SK-N-SH (cell line): ENCODE measurements at regions not wholly inside any gene's neighbourhood (a gene's known extent, or its start where the extent isn't known, plus 50 kb on each side); places are given as distances from the start of the nearest gene placed in this dataset.

ENCODE experiments used
- CTCF ChIA-PET: fragments of 300-600, 350-600 bp; formaldehyde crosslinking; extraction: SDS; loops from one replicate; lab custom pipeline; 2021; lab: Yijun Ruan, JAX
- POLR2A ChIA-PET: fragments of 350-600 bp; sonication (Branson Sonifier 250); formaldehyde crosslinking; extraction: SDS; loops from one replicate; lab custom pipeline; 2020; ENCODE audit warnings: antibody characterized with exemption, inconsistent platforms; lab: Yijun Ruan, JAX
- DNase-seq: peaks from one replicate; pipeline ENCODE4 v3.0.0; 2012
- H2AFZ ChIP-seq: fragments of 200-600 bp; sonication (generic); 2 replicates; pipeline ENCODE4 v1.8.1; 2016; ENCODE audit warnings: antibody characterized with exemption, mild to moderate bottlenecking, low read depth
- H3F3A ChIP-seq: fragments of 200-600 bp; sonication (generic); replicated peaks from 2 replicates; pipeline ENCODE3; 2016; ENCODE audit warnings: antibody characterized with exemption, mild to moderate bottlenecking; ENCODE audit not compliant: insufficient read depth
- H3K27ac ChIP-seq, 2 experiments: fragments of 200-500 bp in 1 of 2; fragments of 200-600 bp in 1 of 2; sonication (Bioruptor generic) in 1 of 2; sonication (generic), shearing (Covaris generic) in 1 of 2; 2 replicates each; pipeline versions ENCODE4 v1.5.1 to v1.6.1; 2014 to 2016; ENCODE audit warnings: low read depth in 2 of 2, inconsistent platforms in 1 of 2, low read length in 1 of 2, mild to moderate bottlenecking in 1 of 2, mixed read lengths in 1 of 2
- H3K27me3 ChIP-seq: fragments of 200-600 bp; sonication (generic), shearing (Covaris generic); 2 replicates; pipeline ENCODE4 v1.6.1; 2016; ENCODE audit warnings: mixed run types; ENCODE audit not compliant: insufficient read depth
- H3K36me3 ChIP-seq, 2 experiments: fragments of 200-500 bp in 1 of 2; fragments of 200-600 bp in 1 of 2; sonication (Bioruptor generic) in 1 of 2; sonication (generic) in 1 of 2; replicated peaks in 1 of 2; 2 replicates each; pipeline versions ENCODE3 to v1.5.1; 2014 to 2016; ENCODE audit warnings: low read length in 1 of 2, mild to moderate bottlenecking in 1 of 2; ENCODE audit not compliant: insufficient read depth in 2 of 2, control insufficient read depth in 1 of 2
- H3K4me1 ChIP-seq, 2 experiments: fragments of 200-500 bp in 1 of 2; fragments of 200-600 bp in 1 of 2; sonication (Bioruptor generic) in 1 of 2; sonication (generic), shearing (Covaris generic) in 1 of 2; 2 replicates each; pipeline versions ENCODE4 v1.5.1 to v1.6.1; 2014 to 2016; ENCODE audit warnings: low read depth in 1 of 2, low read length in 1 of 2, mixed run types in 1 of 2; ENCODE audit not compliant: insufficient read depth in 2 of 2, control insufficient read depth in 1 of 2
- H3K4me2 ChIP-seq: fragments of 200-600 bp; sonication (generic), shearing (Covaris generic); 2 replicates; pipeline ENCODE4 v1.6.1; 2017; ENCODE audit warnings: mixed run types
- H3K4me3 ChIP-seq, 2 experiments: fragments of 200-500 bp in 1 of 2; fragments of 200-600 bp in 1 of 2; sonication (Bioruptor generic) in 1 of 2; sonication (generic), shearing (Covaris generic) in 1 of 2; 2 replicates each; pipeline versions ENCODE4 v1.5.1 to v1.8.1; 2014 to 2016; ENCODE audit warnings: low read depth in 2 of 2, inconsistent platforms in 1 of 2, low read length in 1 of 2, mild to moderate bottlenecking in 1 of 2, mixed read lengths in 1 of 2, moderate library complexity in 1 of 2
- H3K79me2 ChIP-seq: fragments of 200-600 bp; sonication (generic); 2 replicates; pipeline ENCODE4 v1.8.1; 2017; ENCODE audit warnings: mild to moderate bottlenecking; ENCODE audit not compliant: insufficient read depth
- H3K9ac ChIP-seq: fragments of 200-600 bp; sonication (generic); 2 replicates; pipeline ENCODE4 v1.6.1; 2017; ENCODE audit warnings: mixed run types
- H3K9me2 ChIP-seq: fragments of 200-600 bp; sonication (generic); 2 replicates; pipeline ENCODE4 v1.6.1; 2017; ENCODE audit warnings: mixed run types
- H3K9me3 ChIP-seq: fragments of 200-600 bp; sonication (generic); 2 replicates; pipeline ENCODE4 v1.6.1; 2017; ENCODE audit warnings: mixed run types, mild to moderate bottlenecking, moderate library complexity
- H4K20me1 ChIP-seq: fragments of 200-600 bp; sonication (generic); 2 replicates; pipeline ENCODE4 v1.6.1; 2017; ENCODE audit warnings: mild to moderate bottlenecking, mixed run types; ENCODE audit not compliant: insufficient read depth
- FOSL2 ChIP-seq: IDR thresholded peaks from 2 replicates; pipeline ENCODE4 v1.4.0; 2012; ENCODE audit warnings: low read depth, mild to moderate bottlenecking, moderate library complexity, borderline replicate concordance
- FOXM1 ChIP-seq: IDR thresholded peaks from 2 replicates; pipeline ENCODE4 v1.4.0; 2012; ENCODE audit warnings: low read depth, mild to moderate bottlenecking
- GATA2 ChIP-seq: sonication (generic); formaldehyde crosslinking; IDR thresholded peaks from 2 replicates; pipeline ENCODE4 v1.5.0; 2020; ENCODE audit warnings: mild to moderate bottlenecking, missing genetic modification reagents
- JUND ChIP-seq: IDR thresholded peaks from 2 replicates; pipeline ENCODE4 v1.4.0; 2012
- MEF2A ChIP-seq: IDR thresholded peaks from 2 replicates; pipeline ENCODE4 v1.4.0; 2012; ENCODE audit warnings: low read depth, borderline replicate concordance
- MXI1 ChIP-seq: IDR thresholded peaks from 2 replicates; pipeline ENCODE4 v1.6.1; 2012; ENCODE audit warnings: mild to moderate bottlenecking, low read depth, low read length, improper control_type of control experiment
- NFIC ChIP-seq: IDR thresholded peaks from 2 replicates; pipeline ENCODE4 v1.4.0; 2012; ENCODE audit warnings: borderline replicate concordance
- PBX3 ChIP-seq: IDR thresholded peaks from 2 replicates; pipeline ENCODE4; 2012
- POLR2AphosphoS5 ChIP-seq: IDR thresholded peaks from 2 replicates; pipeline ENCODE4 v1.6.1; 2012; ENCODE audit warnings: low read depth, low read length
- RCOR1 ChIP-seq: fragments of 150-350 bp; IDR thresholded peaks from 2 replicates; pipeline ENCODE4 v1.6.1; 2017; ENCODE audit warnings: antibody characterized with exemption, low read length
- REST ChIP-seq: IDR thresholded peaks from 2 replicates; pipeline ENCODE4 v1.6.1; 2012; ENCODE audit warnings: mild to moderate bottlenecking, low read depth, low read length, moderate library complexity
- RFX5 ChIP-seq: IDR thresholded peaks from 2 replicates; pipeline ENCODE4 v1.6.1; 2012; ENCODE audit warnings: mild to moderate bottlenecking, improper control_type of control experiment, low read length
- RXRA ChIP-seq: IDR thresholded peaks from 2 replicates; pipeline ENCODE4 v1.4.0; 2012; ENCODE audit warnings: low read depth, mild to moderate bottlenecking, borderline replicate concordance
- SMC3 ChIP-seq: IDR thresholded peaks from 2 replicates; pipeline ENCODE4 v1.6.1; 2012; ENCODE audit warnings: low read depth, low read length, improper control_type of control experiment
- TAF1 ChIP-seq: IDR thresholded peaks from 2 replicates; pipeline ENCODE4 v1.6.1; 2012; ENCODE audit warnings: low read depth, mild to moderate bottlenecking, low read length, moderate library complexity, borderline replicate concordance
- TCF12 ChIP-seq: IDR thresholded peaks from 2 replicates; pipeline ENCODE4 v1.4.0; 2012
- USF2 ChIP-seq: fragments of 150-350 bp; IDR thresholded peaks from 2 replicates; pipeline ENCODE4 v1.6.1; 2017; ENCODE audit warnings: antibody characterized with exemption, low read length, low read depth, borderline replicate concordance
- YY1 ChIP-seq: IDR thresholded peaks from 2 replicates; pipeline ENCODE4 v1.4.0; 2012; ENCODE audit warnings: low read depth, mild to moderate bottlenecking
- ZBTB33 ChIP-seq: IDR thresholded peaks from 2 replicates; pipeline ENCODE4 v1.4.0; 2012; ENCODE audit warnings: low read depth, borderline replicate concordance
- WGBS: methylation state at CpG from one replicate; pipeline ENCODE4 v1.1.6; 2017; ENCODE audit warnings: low lambda C conversion rate; 5-methylcytosine and 5-hydroxymethylcytosine counted together
- TF ChIP-seq, protein P1 (sequence below): fragments of 150-350 bp; IDR thresholded peaks from 2 replicates; pipeline ENCODE4 v1.6.1; 2016; ENCODE audit warnings: mild to moderate bottlenecking, low read depth, low read length

GRCh38 chr14:95392841-95393240 lies 73.1 kb upstream of the CLMN start:
- H3K4me3 ChIP-seq: no peak overlapping the region
- H3K27me3 ChIP-seq: no peaks in the 10 kb centered on the region
- H3K9me3 ChIP-seq: no peaks in the 10 kb centered on the region
- H2AFZ ChIP-seq: no peak overlapping the region
- H3F3A ChIP-seq: no peaks in the 10 kb centered on the region
- H3K9me2 ChIP-seq: no peaks in the 10 kb centered on the region
- no peak overlapping the region for H3K27ac ChIP-seq
- CTCF ChIA-PET: interaction anchor here (1.9 kb wide), 1 partner anchor 14 kb away, joined by 7 read pairs; no protein-coding TSS in a partner anchor
- H3K4me1 ChIP-seq: peaks cover 0 to 21% of the 10 kb centered on the region in 2 experiments; a peak in 1 of 4 replicates
- no peaks in the 10 kb centered on the region for H4K20me1 ChIP-seq
- TF ChIP-seq JUND (no peak), MEF2A (no peak), RFX5 (no peak), POLR2AphosphoS5 (no peak), RXRA (no peak), SMC3 (no peak)
- TF ChIP-seq, all 33 proteins: peak for 0
- Histone ChIP-seq H3K9ac (no peak overlapping the region), H3K79me2 (no peaks in the 10 kb centered on the region), H3K4me2 (no peak overlapping the region), H3K36me3 (no peaks in the 10 kb centered on the region)
- WGBS: 52% methylated on average over 5 of the region's 5 CpGs
- DNase-seq: no peak
- POLR2A ChIA-PET: no interaction called here

DNA sequence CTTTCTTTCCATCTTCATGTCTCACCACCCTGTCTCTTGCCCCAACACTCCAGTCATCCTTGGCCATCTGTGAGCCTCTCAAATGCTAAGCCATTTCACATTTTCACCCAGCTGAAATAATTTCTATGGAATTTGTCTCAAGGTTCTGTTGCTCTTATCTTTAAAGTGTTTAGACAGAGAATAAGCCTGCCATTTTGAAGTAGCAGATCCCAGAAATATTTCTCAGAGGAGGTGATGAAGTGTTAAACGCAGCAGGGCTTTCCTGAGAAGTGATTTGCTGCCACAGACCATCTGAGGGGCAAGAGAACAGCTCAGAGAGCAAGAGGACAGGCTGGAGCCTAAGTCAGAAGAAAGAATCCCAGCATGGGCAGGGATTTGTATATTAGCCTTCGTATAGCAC lies 71.6 kb upstream of the CLMN start:
- H3F3A ChIP-seq: no peaks in the 10 kb centered on the region
- no peak overlapping the region for H2AFZ ChIP-seq
- H3K9me2 ChIP-seq: no peaks in the 10 kb centered on the region
- no peaks in the 10 kb centered on the region for H3K27me3 ChIP-seq
- H3K9ac ChIP-seq: no peak overlapping the region
- H3K9me3 ChIP-seq: no peaks in the 10 kb centered on the region
- no peak for DNase-seq
- H3K4me1 ChIP-seq: peaks cover 0 to 14% of the 10 kb centered on the region in 2 experiments; a peak in 1 of 4 replicates
- H3K36me3 ChIP-seq: no peaks in the 10 kb centered on the region
- WGBS: 42% methylated on average over 2 of the region's 2 CpGs
- no peaks in the 10 kb centered on the region for H3K79me2 ChIP-seq
- H3K4me3 ChIP-seq: no peak overlapping the region
- ChIA-PET CTCF (interaction anchor here (1.1 to 1.3 kb wide), 2 partner anchors 30 to 125 kb away, joined by 3 read pairs; partner anchors contain the start of gene SYNE3), POLR2A (no interaction called here)
- H3K27ac ChIP-seq: no peak overlapping the region
- no peaks in the 10 kb centered on the region for H4K20me1 ChIP-seq
- no peak overlapping the region for H3K4me2 ChIP-seq
- TF ChIP-seq, protein P1, sequence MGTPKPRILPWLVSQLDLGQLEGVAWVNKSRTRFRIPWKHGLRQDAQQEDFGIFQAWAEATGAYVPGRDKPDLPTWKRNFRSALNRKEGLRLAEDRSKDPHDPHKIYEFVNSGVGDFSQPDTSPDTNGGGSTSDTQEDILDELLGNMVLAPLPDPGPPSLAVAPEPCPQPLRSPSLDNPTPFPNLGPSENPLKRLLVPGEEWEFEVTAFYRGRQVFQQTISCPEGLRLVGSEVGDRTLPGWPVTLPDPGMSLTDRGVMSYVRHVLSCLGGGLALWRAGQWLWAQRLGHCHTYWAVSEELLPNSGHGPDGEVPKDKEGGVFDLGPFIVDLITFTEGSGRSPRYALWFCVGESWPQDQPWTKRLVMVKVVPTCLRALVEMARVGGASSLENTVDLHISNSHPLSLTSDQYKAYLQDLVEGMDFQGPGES: no peak
- no peak for TF ChIP-seq PBX3
- no peak for TF ChIP-seq NFIC
- TF ChIP-seq TAF1: no peak
- no peak for TF ChIP-seq ZBTB33
- no peak for TF ChIP-seq REST
- TF ChIP-seq USF2: no peak
- TF ChIP-seq POLR2AphosphoS5: no peak
- no peak for TF ChIP-seq MXI1
- no peak for TF ChIP-seq TCF12
- TF ChIP-seq YY1: no peak
- TF ChIP-seq GATA2 (CRISPR knock-in tag): no peak
- TF ChIP-seq FOSL2: no peak
- TF ChIP-seq FOXM1: no peak
- no peak for TF ChIP-seq RFX5
- TF ChIP-seq RCOR1: no peak
